ENCODE measurements at regions not wholly inside any gene's neighbourhood (a gene's known extent, or its start where the extent isn't known, plus 50 kb on each side); places are given as distances from the start of the nearest gene placed in this dataset.

- no peak for TF ChIP-seq CTCF (IDR thresholded peaks at IDR 0.05)
- TF ChIP-seq REST (IDR thresholded peaks at IDR 0.05; ENCODE audit: insufficient read depth in 1 of 2, low read depth in 2 of 2, low read length in 1 of 2) = no peak
- TF ChIP-seq POLR2AphosphoS5 (IDR thresholded peaks at IDR 0.05; ENCODE audit: low read depth, low read length) = no peak
- TF ChIP-seq SIN3A (IDR thresholded peaks at IDR 0.05; ENCODE audit: borderline replicate concordance, insufficient read depth, low read depth, low read length) = no peak
Measured at GRCh38 chr21:22842875-22843274, 1844.7 kb downstream of the NCAM2 start.

Data from Panc1 (cell line).